ENCODE measurements at regions not wholly inside any gene's neighbourhood (a gene's known extent, or its start where the extent isn't known, plus 50 kb on each side); places are given as distances from the start of the nearest gene placed in this dataset.

DNA sequence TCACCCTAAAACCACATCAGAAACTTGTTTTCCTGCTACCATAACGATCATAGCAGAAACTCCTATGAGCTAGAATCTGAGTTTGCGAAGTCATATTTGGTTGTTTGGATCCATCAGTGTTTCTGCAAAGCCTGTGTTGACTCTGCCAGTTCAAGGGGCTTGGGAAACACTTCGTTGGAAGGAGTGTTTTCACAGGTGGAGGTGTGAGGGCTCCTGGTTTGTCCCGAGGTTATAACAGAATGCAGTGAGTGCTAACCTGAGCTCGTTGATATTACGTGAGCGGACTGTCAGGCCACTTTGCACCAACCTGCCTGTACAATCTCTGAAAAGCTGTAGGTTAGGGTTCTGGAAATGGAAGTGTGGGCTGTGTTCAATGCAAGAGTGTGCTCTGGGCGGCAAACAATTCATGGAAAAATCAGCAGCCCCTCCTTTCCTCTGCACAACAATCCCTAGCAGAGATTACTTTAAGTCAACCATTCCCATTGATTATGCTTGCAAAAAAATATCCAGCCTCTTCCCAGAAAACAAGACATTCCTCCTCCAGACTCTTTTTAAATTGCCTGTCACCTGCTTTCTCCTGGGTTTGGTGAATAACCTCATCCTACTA lies 622.0 kb downstream of the TYW1 start:
- TF ChIP-seq, protein P1, sequence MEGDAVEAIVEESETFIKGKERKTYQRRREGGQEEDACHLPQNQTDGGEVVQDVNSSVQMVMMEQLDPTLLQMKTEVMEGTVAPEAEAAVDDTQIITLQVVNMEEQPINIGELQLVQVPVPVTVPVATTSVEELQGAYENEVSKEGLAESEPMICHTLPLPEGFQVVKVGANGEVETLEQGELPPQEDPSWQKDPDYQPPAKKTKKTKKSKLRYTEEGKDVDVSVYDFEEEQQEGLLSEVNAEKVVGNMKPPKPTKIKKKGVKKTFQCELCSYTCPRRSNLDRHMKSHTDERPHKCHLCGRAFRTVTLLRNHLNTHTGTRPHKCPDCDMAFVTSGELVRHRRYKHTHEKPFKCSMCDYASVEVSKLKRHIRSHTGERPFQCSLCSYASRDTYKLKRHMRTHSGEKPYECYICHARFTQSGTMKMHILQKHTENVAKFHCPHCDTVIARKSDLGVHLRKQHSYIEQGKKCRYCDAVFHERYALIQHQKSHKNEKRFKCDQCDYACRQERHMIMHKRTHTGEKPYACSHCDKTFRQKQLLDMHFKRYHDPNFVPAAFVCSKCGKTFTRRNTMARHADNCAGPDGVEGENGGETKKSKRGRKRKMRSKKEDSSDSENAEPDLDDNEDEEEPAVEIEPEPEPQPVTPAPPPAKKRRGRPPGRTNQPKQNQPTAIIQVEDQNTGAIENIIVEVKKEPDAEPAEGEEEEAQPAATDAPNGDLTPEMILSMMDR (IDR thresholded peaks at IDR 0.05; ENCODE audit: insufficient read depth, low read depth, low read length): no peak
- no peak for TF ChIP-seq EZH2 (IDR thresholded peaks at IDR 0.05; ENCODE audit: insufficient read depth, low read length)

Measured in astrocyte (in vitro differentiated cells and primary cell).